Smooth muscle cell of the brain vasculature (primary cell): ENCODE measurements at regions not wholly inside any gene's neighbourhood (a gene's known extent, or its start where the extent isn't known, plus 50 kb on each side); places are given as distances from the start of the nearest gene placed in this dataset.
"Not testable (repeated sequence)": the region's sequence is repeated elsewhere in the genome, so short reads cannot be mapped to it uniquely, and the experiment has no call there.

Experiments
- DNase-seq: peaks from one replicate; pipeline ENCODE4 v3.0.0-alpha.2; 2012; ENCODE audit warnings: low read depth, low spot score

- no peak for DNase-seq
Observed at GRCh38 chr5:12659686-12660085, 755.4 kb upstream of the CTNND2 start.

GRCh38 chr5:12658871-12659446 lies 754.7 kb upstream of the CTNND2 start:
- DNase-seq: no peak

GRCh38 chr5:12657914-12658474 lies 753.7 kb upstream of the CTNND2 start:
- DNase-seq: not testable (repeated sequence)

GRCh38 chr5:12655675-12656074 lies 751.4 kb upstream of the CTNND2 start:
- DNase-seq: no peak

GRCh38 chr5:12652201-12652600 lies 748.0 kb upstream of the CTNND2 start:
- no peak for DNase-seq

- no peak for DNase-seq
Observed at GRCh38 chr5:12648558-12648957, 744.3 kb upstream of the CTNND2 start.

GRCh38 chr5:12647613-12648012 lies 743.4 kb upstream of the CTNND2 start:
- no peak for DNase-seq

- DNase-seq: no peak
Observed at GRCh38 chr5:12645582-12645981, 741.3 kb upstream of the CTNND2 start.

GRCh38 chr5:12636209-12636608 lies 732.0 kb upstream of the CTNND2 start:
- no peak for DNase-seq

GRCh38 chr5:12626556-12626955 lies 722.3 kb upstream of the CTNND2 start:
- DNase-seq: no peak

- DNase-seq: no peak
Observed at GRCh38 chr5:12625667-12626263, 721.5 kb upstream of the CTNND2 start.

- DNase-seq: no peak
Observed at GRCh38 chr5:12624776-12625560, 720.7 kb upstream of the CTNND2 start.

GRCh38 chr5:12623408-12623807 lies 719.2 kb upstream of the CTNND2 start:
- DNase-seq: no peak

- no peak for DNase-seq
Observed at GRCh38 chr5:12616093-12616492, 711.8 kb upstream of the CTNND2 start.

- no peak for DNase-seq
Observed at GRCh38 chr5:12615141-12615820, 711.0 kb upstream of the CTNND2 start.

- no peak for DNase-seq
Observed at GRCh38 chr5:12614608-12615007, 710.4 kb upstream of the CTNND2 start.

GRCh38 chr5:12611132-12611531 lies 706.9 kb upstream of the CTNND2 start:
- no peak for DNase-seq

GRCh38 chr5:12607817-12608216 lies 703.6 kb upstream of the CTNND2 start:
- not testable (repeated sequence) for DNase-seq

- no peak for DNase-seq
Observed at GRCh38 chr5:12592228-12592627, 688.0 kb upstream of the CTNND2 start.

GRCh38 chr5:12586406-12586805 lies 682.2 kb upstream of the CTNND2 start:
- no peak for DNase-seq

- not testable (repeated sequence) for DNase-seq
Observed at GRCh38 chr5:12578803-12579202, 674.6 kb upstream of the CTNND2 start.

GRCh38 chr5:12576953-12577352 lies 672.7 kb upstream of the CTNND2 start:
- DNase-seq: not testable (repeated sequence)
